Activated naive CD8-positive, alpha-beta T cell (primary cell): ENCODE measurements at regions not wholly inside any gene's neighbourhood (a gene's known extent, or its start where the extent isn't known, plus 50 kb on each side); places are given as distances from the start of the nearest gene placed in this dataset.
"Not testable (repeated sequence)": the region's sequence is repeated elsewhere in the genome, so short reads cannot be mapped to it uniquely, and the experiment has no call there.

ENCODE experiments used
- H3K27ac Mint-ChIP-seq: one replicate; pipeline ENCODE4 v1.8.0; 2021; ENCODE audit warnings: mixed read lengths
- H3K27me3 Mint-ChIP-seq: one replicate; pipeline ENCODE4 v1.8.0; 2021; ENCODE audit warnings: mixed read lengths
- H3K36me3 Mint-ChIP-seq: one replicate; pipeline ENCODE4 v1.8.0; 2021; ENCODE audit warnings: mixed read lengths
- H3K4me1 Mint-ChIP-seq: one replicate; pipeline ENCODE4 v1.8.0; 2021; ENCODE audit warnings: low read depth, mixed read lengths
- H3K4me3 Mint-ChIP-seq: one replicate; pipeline ENCODE4 v1.8.0; 2021; ENCODE audit warnings: mild to moderate bottlenecking, mixed read lengths
- H3K9me3 Mint-ChIP-seq: one replicate; pipeline ENCODE4 v1.8.0; 2021; ENCODE audit warnings: low read depth, mixed read lengths

DNA sequence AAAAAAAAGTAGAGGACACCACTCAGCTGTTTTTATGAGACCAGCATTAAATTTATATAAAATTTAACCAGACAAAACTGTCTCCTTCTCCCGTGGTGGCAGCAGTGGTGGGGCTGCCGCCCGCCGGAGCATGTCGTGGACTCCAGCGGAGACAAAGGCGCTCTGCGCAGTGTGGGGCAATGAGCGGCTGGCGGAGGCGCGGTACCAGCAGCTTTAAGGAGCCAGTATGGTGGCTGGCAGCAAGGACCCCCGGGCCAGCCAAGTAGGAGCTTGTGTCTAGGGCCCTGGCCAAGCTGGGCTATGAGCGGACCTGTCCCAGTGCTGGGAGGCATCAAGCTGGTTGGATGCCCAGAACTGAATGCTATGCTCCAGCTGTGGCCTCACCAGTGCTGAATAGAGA lies 2102.9 kb downstream of the NCAM2 start:
- H3K9me3 Mint-ChIP-seq = no peaks in the 10 kb centered on the region
- no peaks in the 10 kb centered on the region for H3K36me3 Mint-ChIP-seq
- no peak overlapping the region for H3K4me3 Mint-ChIP-seq
- H3K4me1 Mint-ChIP-seq = no peaks in the 10 kb centered on the region
- H3K27ac Mint-ChIP-seq = no peak overlapping the region
- no peaks in the 10 kb centered on the region for H3K27me3 Mint-ChIP-seq

DNA sequence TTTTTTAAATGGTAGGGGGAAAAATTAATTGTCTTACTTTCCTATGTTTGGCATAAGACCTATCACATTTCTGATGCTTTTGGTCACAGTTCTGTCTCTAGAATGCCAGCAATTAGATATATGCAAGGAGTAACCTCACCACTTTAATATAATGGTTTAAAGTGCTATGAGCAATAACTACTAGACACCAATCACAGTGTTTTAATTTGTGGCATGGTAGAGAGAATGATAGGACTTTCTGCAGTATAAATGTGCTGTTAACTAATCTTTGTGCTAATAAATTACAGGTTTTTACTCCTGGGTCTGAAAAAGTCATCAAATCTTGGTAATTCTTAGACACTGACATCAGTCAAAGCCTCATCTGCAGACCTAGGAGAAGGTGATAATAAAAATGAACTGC lies 2110.3 kb downstream of the NCAM2 start:
- H3K9me3 Mint-ChIP-seq = no peaks in the 10 kb centered on the region
- H3K27me3 Mint-ChIP-seq = no peaks in the 10 kb centered on the region
- no peak overlapping the region for H3K4me3 Mint-ChIP-seq
- no peaks in the 10 kb centered on the region for H3K4me1 Mint-ChIP-seq
- H3K27ac Mint-ChIP-seq = no peak overlapping the region
- H3K36me3 Mint-ChIP-seq = no peaks in the 10 kb centered on the region

DNA sequence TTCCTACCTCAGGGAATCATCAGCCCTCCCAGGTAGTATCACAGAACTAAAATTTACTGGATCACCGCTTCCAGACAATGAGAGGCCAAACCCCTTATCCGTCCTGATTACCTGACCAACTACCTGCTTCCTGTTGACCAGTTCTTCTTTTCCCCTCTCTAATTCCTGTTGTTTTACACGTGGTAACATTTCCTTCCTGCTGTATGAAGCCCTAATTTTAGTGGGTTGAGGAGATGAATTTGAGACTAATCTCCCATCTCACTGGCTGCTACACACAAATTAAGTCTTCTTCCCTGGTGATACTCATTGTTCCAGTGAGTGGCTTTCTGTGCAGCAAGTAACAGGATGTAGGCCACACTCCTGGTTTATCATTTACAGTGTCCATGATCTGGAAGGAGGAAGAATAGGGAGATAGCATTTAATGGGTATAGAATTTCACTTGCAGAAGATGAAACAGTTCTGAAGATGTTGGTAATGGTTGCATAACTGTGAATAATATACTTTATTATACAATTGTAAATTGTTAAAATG lies 2112.9 kb downstream of the NCAM2 start:
- Mint-ChIP-seq H3K27ac (no peak overlapping the region), H3K4me1 (no peaks in the 10 kb centered on the region), H3K4me3 (no peak overlapping the region), H3K9me3 (no peaks in the 10 kb centered on the region), H3K36me3 (no peaks in the 10 kb centered on the region), H3K27me3 (no peaks in the 10 kb centered on the region)

DNA sequence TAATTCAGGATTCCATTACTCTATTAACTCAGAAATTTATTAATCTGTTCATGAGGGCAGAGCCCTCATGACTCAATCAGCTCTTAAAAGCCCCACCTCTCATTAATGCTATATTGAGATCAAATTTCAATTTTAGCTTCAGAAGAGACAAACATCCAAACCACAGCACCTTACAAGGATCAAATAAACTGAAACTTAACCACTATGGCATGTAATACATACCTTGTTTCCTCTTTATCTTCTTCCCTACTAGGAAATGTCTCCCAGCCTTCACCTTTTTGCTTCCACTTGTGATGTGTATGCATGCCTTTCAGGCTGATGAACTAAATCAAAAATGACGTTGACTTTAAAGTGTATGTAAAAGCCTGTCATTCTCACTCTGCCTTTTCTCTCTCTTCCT lies 2121.3 kb downstream of the NCAM2 start:
- Mint-ChIP-seq H3K27ac (no peak overlapping the region), H3K36me3 (no peaks in the 10 kb centered on the region), H3K4me1 (no peaks in the 10 kb centered on the region), H3K9me3 (no peaks in the 10 kb centered on the region), H3K27me3 (no peaks in the 10 kb centered on the region), H3K4me3 (no peak overlapping the region)

DNA sequence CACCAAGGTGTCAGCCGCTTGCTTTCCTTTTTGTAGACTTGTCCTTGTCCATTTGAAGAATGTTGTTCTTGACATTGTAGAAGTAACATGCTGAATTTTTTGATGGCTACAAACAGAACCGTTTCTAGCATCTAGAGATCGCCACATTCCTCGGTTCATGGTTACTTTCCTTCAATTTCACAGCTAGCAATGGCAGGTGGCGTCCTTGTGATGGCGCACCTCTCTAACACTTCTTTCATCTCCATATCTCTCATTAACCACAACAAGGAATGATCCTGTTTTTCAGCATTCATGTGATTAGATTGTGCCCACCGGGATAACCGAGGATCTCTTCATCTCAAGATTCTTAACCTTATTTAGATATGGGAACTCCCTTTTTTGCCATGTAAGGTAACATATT lies 2129.8 kb downstream of the NCAM2 start:
- no peaks in the 10 kb centered on the region for H3K36me3 Mint-ChIP-seq
- H3K9me3 Mint-ChIP-seq = no peaks in the 10 kb centered on the region
- H3K27me3 Mint-ChIP-seq = no peaks in the 10 kb centered on the region
- no peak overlapping the region for H3K27ac Mint-ChIP-seq
- H3K4me3 Mint-ChIP-seq = no peak overlapping the region
- no peaks in the 10 kb centered on the region for H3K4me1 Mint-ChIP-seq

DNA sequence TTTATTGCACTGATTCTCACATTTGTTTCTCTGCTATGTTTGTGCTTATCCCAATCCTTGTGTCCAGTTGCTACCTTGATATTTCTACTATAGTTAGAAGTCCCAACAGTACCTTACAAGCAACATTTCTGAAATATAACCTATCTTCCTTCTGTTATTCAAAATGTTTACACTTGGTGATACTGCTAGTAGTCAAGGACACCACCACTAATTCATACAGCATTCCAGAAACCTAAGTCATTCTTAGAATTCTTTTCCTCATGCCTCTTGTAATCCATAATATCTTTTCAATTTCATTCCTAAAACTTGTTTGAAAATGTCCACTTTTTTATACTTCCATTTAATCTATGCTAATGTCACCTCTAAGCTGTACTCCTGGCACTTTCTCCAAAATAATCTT lies 2132.1 kb downstream of the NCAM2 start:
- no peak overlapping the region for H3K27ac Mint-ChIP-seq
- no peaks in the 10 kb centered on the region for H3K4me1 Mint-ChIP-seq
- no peaks in the 10 kb centered on the region for H3K36me3 Mint-ChIP-seq
- H3K27me3 Mint-ChIP-seq = no peaks in the 10 kb centered on the region
- H3K4me3 Mint-ChIP-seq = no peak overlapping the region
- H3K9me3 Mint-ChIP-seq = peaks cover 5% of the 10 kb centered on the region

DNA sequence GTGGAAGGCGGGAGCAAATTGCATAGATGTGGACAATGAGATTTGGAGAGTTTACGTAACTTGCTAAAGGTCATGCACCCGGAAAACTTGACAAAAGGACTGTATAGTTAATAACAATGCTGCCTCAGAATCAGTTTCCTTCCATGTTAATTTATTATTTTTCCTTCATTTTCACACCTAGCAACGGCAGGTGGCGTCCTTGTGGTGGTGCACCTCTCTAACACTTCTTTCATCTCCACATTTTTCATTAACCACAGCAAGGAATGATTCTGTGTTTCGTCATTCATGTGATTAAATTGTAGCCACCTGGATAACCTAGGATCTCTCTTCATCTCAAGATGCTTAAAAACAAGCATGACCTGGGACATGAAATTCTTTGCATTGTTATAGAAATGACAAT lies 2133.0 kb downstream of the NCAM2 start:
- Mint-ChIP-seq H3K27ac (no peak overlapping the region), H3K4me3 (no peak overlapping the region), H3K9me3 (peaks cover 5% of the 10 kb centered on the region), H3K27me3 (no peaks in the 10 kb centered on the region), H3K4me1 (no peaks in the 10 kb centered on the region), H3K36me3 (no peaks in the 10 kb centered on the region)

DNA sequence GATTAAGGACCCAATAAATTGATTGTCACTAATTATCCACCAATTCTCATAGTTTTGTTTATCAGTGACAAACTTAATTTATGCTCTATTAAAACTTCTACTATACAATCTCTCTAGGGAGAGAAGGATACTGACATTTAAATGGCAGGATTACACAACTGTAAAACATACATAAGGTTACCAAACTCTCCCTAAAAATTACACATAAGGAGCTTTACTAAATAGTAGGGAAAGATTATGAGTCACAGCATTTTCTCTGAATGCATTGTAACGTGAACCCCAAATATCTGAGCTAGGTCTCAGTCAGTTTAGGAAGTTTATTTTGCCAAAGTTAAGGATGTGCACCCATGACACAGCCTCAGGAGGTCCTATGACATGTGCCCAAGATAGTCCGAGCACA lies 2140.6 kb downstream of the NCAM2 start:
- Mint-ChIP-seq H3K27ac (no peak overlapping the region), H3K27me3 (no peaks in the 10 kb centered on the region), H3K36me3 (no peaks in the 10 kb centered on the region), H3K4me1 (no peaks in the 10 kb centered on the region), H3K9me3 (peaks cover 11% of the 10 kb centered on the region), H3K4me3 (no peak overlapping the region)

DNA sequence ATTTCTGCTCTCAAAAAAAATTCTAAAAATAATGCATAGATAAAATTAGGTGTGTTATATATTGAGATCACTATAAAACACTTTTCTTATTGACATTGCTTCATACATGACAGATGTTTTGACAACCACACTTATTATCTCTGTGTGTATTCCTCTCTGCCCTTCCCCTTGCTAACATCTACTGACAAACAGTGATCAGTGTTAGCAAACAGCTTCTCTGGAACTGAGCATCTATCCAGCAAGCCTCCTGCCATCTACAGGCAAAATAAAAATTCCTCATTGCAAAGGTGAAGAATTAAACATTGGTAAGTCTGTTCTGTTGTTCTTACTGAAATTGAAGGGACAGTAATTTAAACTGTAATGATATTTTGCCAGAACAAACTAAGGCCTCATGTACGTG lies 2153.9 kb downstream of the NCAM2 start:
- no peaks in the 10 kb centered on the region for H3K36me3 Mint-ChIP-seq
- H3K9me3 Mint-ChIP-seq = no peaks in the 10 kb centered on the region
- no peaks in the 10 kb centered on the region for H3K4me1 Mint-ChIP-seq
- H3K27ac Mint-ChIP-seq = no peak overlapping the region
- no peak overlapping the region for H3K4me3 Mint-ChIP-seq
- H3K27me3 Mint-ChIP-seq = no peaks in the 10 kb centered on the region

DNA sequence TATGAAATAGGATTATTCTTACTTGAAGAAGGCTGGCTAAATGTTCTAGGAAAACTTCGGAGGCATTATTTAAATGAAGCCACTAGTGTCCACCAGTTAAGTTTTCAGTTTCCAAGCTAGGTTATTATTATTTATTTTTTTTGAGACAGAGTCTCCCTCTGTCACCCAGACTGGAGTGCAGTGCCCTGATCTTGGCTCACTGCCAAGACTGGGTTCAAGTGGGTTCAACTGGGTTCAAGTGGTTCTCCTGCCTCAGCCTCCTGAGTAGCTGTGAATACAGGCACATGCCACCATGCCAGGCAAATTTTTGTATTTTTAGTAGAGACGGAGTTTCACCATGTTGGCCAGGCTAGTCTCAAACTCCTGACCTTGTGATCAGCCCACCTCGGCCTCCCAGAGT lies 2155.6 kb downstream of the NCAM2 start:
- not testable (repeated sequence) for H3K4me1 Mint-ChIP-seq, H3K9me3 Mint-ChIP-seq, H3K4me3 Mint-ChIP-seq, H3K36me3 Mint-ChIP-seq, H3K27ac Mint-ChIP-seq, H3K27me3 Mint-ChIP-seq

DNA sequence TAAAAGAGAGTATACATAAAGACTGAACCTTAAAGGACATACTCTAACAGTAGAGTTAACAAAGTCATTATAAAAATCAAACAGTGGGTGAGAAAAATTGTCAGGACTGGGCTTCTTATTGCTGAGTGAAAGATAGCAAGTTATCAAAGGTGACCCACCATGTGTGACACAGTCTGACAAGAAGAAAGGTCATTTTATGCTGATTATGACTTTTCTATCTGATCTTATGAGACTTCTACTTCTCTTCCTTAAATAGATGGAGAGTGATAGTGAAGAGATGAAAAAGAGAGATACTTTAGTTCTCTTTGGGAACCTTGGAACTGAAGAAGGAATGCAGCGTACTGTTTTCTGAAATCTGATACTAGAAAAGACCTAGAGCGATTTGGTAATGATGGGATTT lies 2157.1 kb downstream of the NCAM2 start:
- Mint-ChIP-seq H3K27ac (no peak overlapping the region), H3K36me3 (no peaks in the 10 kb centered on the region), H3K9me3 (no peaks in the 10 kb centered on the region), H3K27me3 (no peaks in the 10 kb centered on the region), H3K4me1 (no peaks in the 10 kb centered on the region), H3K4me3 (no peak overlapping the region)

DNA sequence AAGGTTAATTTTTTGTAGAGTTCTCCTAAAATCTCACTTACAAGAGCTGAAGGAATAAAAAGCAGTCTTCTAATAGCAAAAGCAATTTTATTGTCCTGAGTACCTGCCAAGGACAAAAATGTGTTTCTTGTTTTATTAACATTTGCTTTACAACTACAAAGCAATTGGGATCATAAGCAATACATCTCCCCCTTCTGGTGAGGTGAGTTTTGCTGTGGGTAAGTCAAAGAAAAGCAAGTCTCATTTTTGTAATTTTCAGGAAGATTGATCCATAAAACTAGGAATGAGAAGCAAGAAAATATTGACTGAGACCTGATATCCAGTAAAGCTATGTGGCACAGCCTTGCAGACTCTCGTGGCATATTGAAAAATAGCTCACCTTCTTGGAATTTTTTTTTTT lies 2162.7 kb downstream of the NCAM2 start:
- no peak overlapping the region for H3K4me3 Mint-ChIP-seq
- no peaks in the 10 kb centered on the region for H3K9me3 Mint-ChIP-seq
- no peak overlapping the region for H3K27ac Mint-ChIP-seq
- H3K4me1 Mint-ChIP-seq = no peaks in the 10 kb centered on the region
- no peaks in the 10 kb centered on the region for H3K27me3 Mint-ChIP-seq
- H3K36me3 Mint-ChIP-seq = no peaks in the 10 kb centered on the region

DNA sequence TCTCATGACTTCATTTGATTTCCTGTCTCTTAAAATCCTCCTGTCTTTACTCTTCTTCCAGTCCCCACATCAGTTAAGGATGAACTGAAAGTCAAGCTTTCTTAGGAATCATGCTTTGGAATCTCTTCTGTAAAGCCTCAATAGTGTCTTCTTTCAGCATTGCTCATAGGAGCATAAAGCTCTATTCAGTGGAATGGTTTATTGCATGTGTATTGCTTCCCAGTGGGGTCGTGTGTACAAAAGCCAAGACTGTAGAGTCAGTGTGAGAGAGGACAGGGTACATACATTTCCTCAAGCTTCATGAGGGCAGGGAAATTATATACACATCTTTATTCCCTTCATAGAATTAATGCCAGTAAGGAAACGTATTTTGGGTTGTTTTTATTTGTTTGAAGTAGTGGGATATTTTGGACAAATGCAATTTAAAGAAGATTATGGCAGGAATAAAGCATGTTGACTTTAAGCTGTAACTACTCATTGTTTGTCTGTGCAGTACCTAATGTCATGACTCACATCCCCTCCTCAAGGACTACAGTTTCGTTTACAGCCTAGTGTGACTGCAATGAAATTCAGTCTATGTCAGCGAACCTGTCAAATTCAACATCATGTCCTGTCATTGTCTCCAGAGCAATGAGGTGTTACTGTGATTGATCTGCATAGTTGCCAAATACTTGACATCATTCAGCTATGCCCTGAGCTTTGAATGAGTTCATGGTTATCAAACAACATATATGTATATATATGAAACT lies 2164.2 kb downstream of the NCAM2 start:
- no peaks in the 10 kb centered on the region for H3K4me1 Mint-ChIP-seq
- no peak overlapping the region for H3K27ac Mint-ChIP-seq
- H3K4me3 Mint-ChIP-seq = no peak overlapping the region
- H3K9me3 Mint-ChIP-seq = no peaks in the 10 kb centered on the region
- H3K36me3 Mint-ChIP-seq = no peaks in the 10 kb centered on the region
- H3K27me3 Mint-ChIP-seq = no peaks in the 10 kb centered on the region
